SK-N-SH treated with all-trans-retinoic acid at 6 μM for 48 hours (cell line): ENCODE measurements at regions not wholly inside any gene's neighbourhood (a gene's known extent, or its start where the extent isn't known, plus 50 kb on each side); places are given as distances from the start of the nearest gene placed in this dataset.

Experiments used
- ATAC-seq: fragments of 200-7000 bp; cut with Tn5 transposase; 3 replicates; pipeline ENCODE4 v1.9.1; 2020; ENCODE audit warnings: mild to moderate bottlenecking, moderate library complexity
- BACH2 ChIP-seq: fragments of 250-450 bp; sonication (Bioruptor Pico); IDR thresholded peaks from 2 replicates; pipeline ENCODE4 v1.9.0; 2021; ENCODE audit warnings: mild to moderate bottlenecking, borderline replicate concordance
- CSRNP3 ChIP-seq: fragments of 250-450 bp; sonication (Bioruptor Pico); IDR thresholded peaks from 2 replicates; pipeline ENCODE4 v1.5.1; 2021; ENCODE audit warnings: mild to moderate bottlenecking, moderate library complexity
- ESRRG ChIP-seq: fragments of 250-450 bp; sonication (Bioruptor Pico); IDR thresholded peaks from 2 replicates; pipeline ENCODE4 v1.6.1; 2021; ENCODE audit warnings: mild to moderate bottlenecking
- GLIS3 ChIP-seq: fragments of 250-450 bp; sonication (Bioruptor Pico); IDR thresholded peaks from 2 replicates; pipeline ENCODE4 v1.5.0; 2020; ENCODE audit warnings: mild to moderate bottlenecking, moderate library complexity
- ISL1 ChIP-seq: fragments of 250-450 bp; sonication (Bioruptor Pico); IDR thresholded peaks from 2 replicates; pipeline ENCODE4 v2.1.2; 2022; ENCODE audit warnings: mild to moderate bottlenecking, moderate library complexity
- OSR1 ChIP-seq: fragments of 250-450 bp; sonication (Bioruptor Pico); IDR thresholded peaks from 2 replicates; pipeline ENCODE4 v1.8.0; 2022; ENCODE audit warnings: moderate library complexity, mild to moderate bottlenecking, inconsistent platforms
- PATZ1 ChIP-seq: fragments of 250-450 bp; sonication (Bioruptor Pico); IDR thresholded peaks from 2 replicates; pipeline ENCODE4 v1.8.0; 2020; ENCODE audit warnings: mild to moderate bottlenecking, moderate library complexity, borderline replicate concordance
- POU6F1 ChIP-seq: fragments of 250-450 bp; sonication (Bioruptor Pico); IDR thresholded peaks from 2 replicates; pipeline ENCODE4 v1.8.0; 2021; ENCODE audit warnings: low read depth, mild to moderate bottlenecking, moderate library complexity, borderline replicate concordance
- PPARA ChIP-seq: fragments of 250-450 bp; sonication (Bioruptor Pico); IDR thresholded peaks from 2 replicates; pipeline ENCODE4 v1.5.0; 2020; ENCODE audit warnings: mild to moderate bottlenecking, borderline replicate concordance
- SNAI2 ChIP-seq: fragments of 250-450 bp; sonication (Bioruptor Pico); IDR thresholded peaks from 2 replicates; pipeline ENCODE4 v1.5.0; 2020; ENCODE audit warnings: mild to moderate bottlenecking, moderate library complexity
- TOX ChIP-seq: fragments of 250-450 bp; sonication (Bioruptor Pico); IDR thresholded peaks from 2 replicates; pipeline ENCODE4 v1.8.0; 2021; ENCODE audit warnings: mild to moderate bottlenecking, moderate library complexity, borderline replicate concordance
- TSHZ2 ChIP-seq: fragments of 250-450 bp; sonication (Bioruptor Pico); IDR thresholded peaks from 2 replicates; pipeline ENCODE4 v1.5.0; 2020; ENCODE audit warnings: mild to moderate bottlenecking, moderate library complexity
- ZC3H10 ChIP-seq: fragments of 250-450 bp; sonication (Bioruptor Pico); IDR thresholded peaks from 2 replicates; pipeline ENCODE4 v1.5.1; 2021; ENCODE audit warnings: mild to moderate bottlenecking, moderate library complexity
- ZFP3 ChIP-seq: fragments of 250-450 bp; sonication (Bioruptor Pico); IDR thresholded peaks from 2 replicates; pipeline ENCODE4 v1.5.0; 2020; ENCODE audit warnings: mild to moderate bottlenecking, moderate library complexity
- ZFP30 ChIP-seq: fragments of 450-650 bp; formaldehyde crosslinking; IDR thresholded peaks from 2 replicates; pipeline ENCODE4 v1.5.0; 2022; ENCODE audit warnings: mild to moderate bottlenecking, moderate library complexity
- ZNF565 ChIP-seq: fragments of 450-650 bp; formaldehyde crosslinking; conservative IDR thresholded peaks from 2 replicates; pipeline ENCODE4 v1.5.0; 2020; ENCODE audit warnings: low read depth, mild to moderate bottlenecking, moderate library complexity
- ZNF70 ChIP-seq: fragments of 450-650 bp; formaldehyde crosslinking; IDR thresholded peaks from 2 replicates; pipeline ENCODE4 v1.5.0; 2020; ENCODE audit warnings: mild to moderate bottlenecking, moderate library complexity
- ZNF8 ChIP-seq: fragments of 450-650 bp; formaldehyde crosslinking; IDR thresholded peaks from 2 replicates; pipeline ENCODE4 v1.5.0; 2020; ENCODE audit warnings: mild to moderate bottlenecking, moderate library complexity

GRCh38 chr2:191578031-191578430 lies 99.9 kb upstream of the NABP1 start:
- TF ChIP-seq PPARA (CRISPR knock-in tag) (no peak), TOX (CRISPR knock-in tag) (no peak), ESRRG (CRISPR knock-in tag) (no peak), ZFP3 (CRISPR knock-in tag) (no peak), SNAI2 (CRISPR knock-in tag) (no peak), ZNF8 (CRISPR knock-in tag) (no peak), ZFP30 (CRISPR knock-in tag) (no peak), GLIS3 (CRISPR knock-in tag) (no peak), OSR1 (CRISPR knock-in tag) (no peak), ZNF70 (CRISPR knock-in tag) (no peak), TSHZ2 (CRISPR knock-in tag) (no peak), ISL1 (CRISPR knock-in tag) (no peak), BACH2 (no peak), PATZ1 (no peak)
- ATAC-seq = no peak

GRCh38 chr2:191580581-191580980 lies 97.4 kb upstream of the NABP1 start:
- TF ChIP-seq CSRNP3 (CRISPR knock-in tag) = no peak
- no peak for ATAC-seq

GRCh38 chr2:191581003-191581402 lies 96.9 kb upstream of the NABP1 start:
- no peak for ATAC-seq
- TF ChIP-seq ISL1 (CRISPR knock-in tag) (0 out of 2 replicates have a peak, but pooled peaks have one; percentile 18), TSHZ2 (CRISPR knock-in tag) (no peak), ESRRG (CRISPR knock-in tag) (no peak), POU6F1 (CRISPR knock-in tag) (no peak), ZFP30 (CRISPR knock-in tag) (no peak)

- ATAC-seq = peak; percentile 82
- TF ChIP-seq ISL1 (CRISPR knock-in tag) (peak; percentile 42), ZNF565 (CRISPR knock-in tag) (no peak), ZNF70 (CRISPR knock-in tag) (no peak), ZC3H10 (no peak), ESRRG (CRISPR knock-in tag) (no peak)
Observed at GRCh38 chr2:191582355-191582754, 95.6 kb upstream of the NABP1 start.
